Peyer's patch (tissue), 4 donors: ENCODE measurements at regions not wholly inside any gene's neighbourhood (a gene's known extent, or its start where the extent isn't known, plus 50 kb on each side); places are given as distances from the start of the nearest gene placed in this dataset.
A peak's percentile ranks its signal among the peaks of the same experiment; 100 is the strongest.

ENCODE experiments used
- DNase-seq, 3 donors: peaks; one replicate each; pipeline ENCODE4 v3.0.0-alpha.2; 2017 to 2019
- H3K27ac ChIP-seq, 4 donors: fragments of 200-600 bp; sonication (generic); one replicate each; pipeline ENCODE4 v1.5.1; 2016 to 2019
- H3K27me3 ChIP-seq, 2 donors: fragments of 200-600 bp; sonication (generic); one replicate each; pipeline ENCODE4 v1.5.1; 2019
- H3K36me3 ChIP-seq, 3 donors: fragments of 200-600 bp; sonication (generic); one replicate each; pipeline ENCODE4 v1.5.1; 2016 to 2019
- H3K4me1 ChIP-seq, 4 donors: fragments of 200-600 bp; sonication (generic); one replicate each; pipeline ENCODE4 v1.5.1; 2016 to 2019
- H3K4me3 ChIP-seq, 4 donors: fragments of 200-600 bp; sonication (generic); 1 replicate in 3 of 4; 2 replicates in 1 of 4; pipeline ENCODE4 v1.5.1; 2016 to 2019; ENCODE audit warnings: mild to moderate bottlenecking in 1 of 4
- H3K9me3 ChIP-seq, 4 donors: fragments of 200-600 bp; sonication (generic); one replicate each; pipeline ENCODE4 v1.5.1; 2016 to 2019; ENCODE audit warnings: mild to moderate bottlenecking in 1 of 4
- POLR2A ChIP-seq, 2 donors: fragments of 450-650 bp; IDR thresholded peaks; one replicate each; pipeline ENCODE4 v1.5.1; 2017; ENCODE audit warnings: antibody characterized with exemption in 2 of 2, mild to moderate bottlenecking in 2 of 2, moderate library complexity in 2 of 2
- TF ChIP-seq, protein P1 (sequence below), 6 experiments: fragments of 450-650 bp in 4 of 6; fragments of 200-600 bp in 2 of 6; sonication (generic) in 1 of 6; IDR thresholded peaks; one replicate each; pipeline ENCODE4 v1.5.1; 2017 to 2019; ENCODE audit warnings: antibody characterized with exemption in 6 of 6, mild to moderate bottlenecking in 3 of 6, moderate library complexity in 1 of 6

DNA sequence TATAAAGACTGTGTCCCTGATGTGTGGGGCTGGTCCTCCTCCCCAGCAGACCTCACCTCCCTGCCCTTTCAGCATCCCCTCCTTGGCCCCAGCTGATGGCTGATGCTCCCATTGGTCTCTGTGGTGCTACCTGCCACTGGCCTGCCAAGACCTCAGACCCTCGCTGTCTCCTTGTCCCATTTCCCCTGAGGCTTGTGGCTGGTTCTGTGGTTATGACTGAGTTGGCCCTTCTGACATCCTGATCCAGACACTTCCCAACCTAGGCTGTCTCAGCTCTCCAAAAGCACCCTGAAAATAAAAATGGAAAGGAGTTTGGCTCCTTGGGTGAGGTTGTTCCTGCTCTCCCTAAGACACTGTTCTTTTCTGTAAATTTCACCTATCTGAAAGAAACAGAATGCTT lies 214.2 kb downstream of the RPS24 start:
- Histone ChIP-seq H3K27me3 (no peaks in the 10 kb centered on the region), H3K4me1 (peaks cover 0 to 4% (median 0%) of the 10 kb centered on the region in 4 donors), H3K4me3 (no peak overlapping the region), H3K9me3 (peaks cover 0 to 3% (median 0%) of the 10 kb centered on the region in 4 donors), H3K36me3 (no peaks in the 10 kb centered on the region), H3K27ac (peak overlapping the region in 1 of 4 donors; percentile 61)
- no peak for TF ChIP-seq POLR2A (IDR thresholded peaks at IDR 0.05)
- DNase-seq: no peak

- H3K9me3 ChIP-seq: no peaks in the 10 kb centered on the region
- TF ChIP-seq, protein P1, sequence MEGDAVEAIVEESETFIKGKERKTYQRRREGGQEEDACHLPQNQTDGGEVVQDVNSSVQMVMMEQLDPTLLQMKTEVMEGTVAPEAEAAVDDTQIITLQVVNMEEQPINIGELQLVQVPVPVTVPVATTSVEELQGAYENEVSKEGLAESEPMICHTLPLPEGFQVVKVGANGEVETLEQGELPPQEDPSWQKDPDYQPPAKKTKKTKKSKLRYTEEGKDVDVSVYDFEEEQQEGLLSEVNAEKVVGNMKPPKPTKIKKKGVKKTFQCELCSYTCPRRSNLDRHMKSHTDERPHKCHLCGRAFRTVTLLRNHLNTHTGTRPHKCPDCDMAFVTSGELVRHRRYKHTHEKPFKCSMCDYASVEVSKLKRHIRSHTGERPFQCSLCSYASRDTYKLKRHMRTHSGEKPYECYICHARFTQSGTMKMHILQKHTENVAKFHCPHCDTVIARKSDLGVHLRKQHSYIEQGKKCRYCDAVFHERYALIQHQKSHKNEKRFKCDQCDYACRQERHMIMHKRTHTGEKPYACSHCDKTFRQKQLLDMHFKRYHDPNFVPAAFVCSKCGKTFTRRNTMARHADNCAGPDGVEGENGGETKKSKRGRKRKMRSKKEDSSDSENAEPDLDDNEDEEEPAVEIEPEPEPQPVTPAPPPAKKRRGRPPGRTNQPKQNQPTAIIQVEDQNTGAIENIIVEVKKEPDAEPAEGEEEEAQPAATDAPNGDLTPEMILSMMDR (IDR thresholded peaks at IDR 0.05): no peak
- TF ChIP-seq POLR2A (IDR thresholded peaks at IDR 0.05): no peak
- no peak for DNase-seq
Measured at GRCh38 chr10:78248651-78249464, 215.2 kb downstream of the RPS24 start.

GRCh38 chr10:78249690-78250089 lies 216.0 kb downstream of the RPS24 start:
- H3K36me3 ChIP-seq: no peaks in the 10 kb centered on the region
- no peaks in the 10 kb centered on the region for H3K27me3 ChIP-seq
- TF ChIP-seq, protein P1 (IDR thresholded peaks at IDR 0.05): no peak
- TF ChIP-seq POLR2A (IDR thresholded peaks at IDR 0.05): no peak
- no peak for DNase-seq
- peaks cover 0 to 4% (median 0%) of the 10 kb centered on the region in 4 donors for H3K4me1 ChIP-seq
- no peak overlapping the region for H3K27ac ChIP-seq
- H3K4me3 ChIP-seq: no peak overlapping the region
- H3K9me3 ChIP-seq: no peaks in the 10 kb centered on the region

More at GRCh38 chr10:78248651-78249464, 215.2 kb downstream of the RPS24 start:
- Histone ChIP-seq H3K36me3 (no peaks in the 10 kb centered on the region), H3K4me1 (peaks cover 0 to 4% (median 0%) of the 10 kb centered on the region in 4 donors), H3K27ac (peak overlapping the region in 1 of 4 donors; percentile 61), H3K27me3 (no peaks in the 10 kb centered on the region), H3K4me3 (no peak overlapping the region)

DNA sequence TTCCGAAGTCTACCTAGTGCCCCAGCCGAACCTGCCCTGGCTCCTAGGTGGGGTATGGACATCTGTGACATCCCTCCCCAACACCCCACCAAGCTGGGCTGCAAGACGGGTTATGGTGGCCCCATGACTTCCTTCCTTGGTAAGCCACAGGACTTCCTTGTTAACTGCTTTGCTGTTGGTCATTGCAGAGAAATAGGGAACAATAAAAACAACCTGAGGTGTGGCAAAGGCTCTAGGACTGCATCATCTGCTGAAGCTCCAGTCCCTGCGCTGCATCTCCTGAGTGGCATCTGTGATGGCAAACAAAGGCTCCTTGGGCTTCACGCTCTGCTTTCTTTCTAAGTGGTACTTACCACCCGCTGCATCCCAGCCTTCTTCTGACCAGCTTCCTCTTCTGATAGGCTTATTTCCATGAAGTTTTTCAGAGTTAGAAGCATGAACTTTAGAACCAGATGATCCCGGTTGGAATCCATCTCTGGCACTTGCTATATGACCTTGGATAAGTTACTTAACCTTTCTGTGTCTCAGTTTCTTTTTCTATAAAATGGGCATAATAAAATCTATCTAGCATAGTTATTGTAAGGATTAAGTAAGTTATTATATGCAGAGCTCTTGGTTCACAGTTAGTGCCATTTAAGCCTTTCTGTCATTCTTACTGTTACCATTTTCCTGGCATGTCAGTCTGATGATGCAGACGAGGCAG lies 216.8 kb downstream of the RPS24 start:
- peaks cover 0 to 4% (median 0%) of the 10 kb centered on the region in 4 donors for H3K4me1 ChIP-seq
- peak in 1 of 3 donors; percentile 34 for DNase-seq
- TF ChIP-seq, protein P1 (IDR thresholded peaks at IDR 0.05): no peak
- TF ChIP-seq POLR2A (IDR thresholded peaks at IDR 0.05): no peak
- no peak overlapping the region for H3K4me3 ChIP-seq
- no peaks in the 10 kb centered on the region for H3K27me3 ChIP-seq
- H3K27ac ChIP-seq: no peak overlapping the region
- H3K9me3 ChIP-seq: no peaks in the 10 kb centered on the region
- no peaks in the 10 kb centered on the region for H3K36me3 ChIP-seq

- no peaks in the 10 kb centered on the region for H3K9me3 ChIP-seq
- DNase-seq: no peak
Measured at GRCh38 chr10:78251016-78251385, 217.3 kb downstream of the RPS24 start.

More at GRCh38 chr10:78251016-78251385, 217.3 kb downstream of the RPS24 start:
- H3K36me3 ChIP-seq: no peaks in the 10 kb centered on the region
- peaks cover 0 to 4% (median 0%) of the 10 kb centered on the region in 4 donors for H3K4me1 ChIP-seq
- no peak overlapping the region for H3K27ac ChIP-seq
- TF ChIP-seq, protein P1 (IDR thresholded peaks at IDR 0.05): no peak
- TF ChIP-seq POLR2A (IDR thresholded peaks at IDR 0.05): no peak
- H3K4me3 ChIP-seq: no peak overlapping the region
- H3K27me3 ChIP-seq: no peaks in the 10 kb centered on the region
